GM12873 (cell line): ENCODE measurements at regions not wholly inside any gene's neighbourhood (a gene's known extent, or its start where the extent isn't known, plus 50 kb on each side); places are given as distances from the start of the nearest gene placed in this dataset.

ENCODE experiments used
- TF ChIP-seq, protein P1 (sequence below): IDR thresholded peaks from 2 replicates; pipeline ENCODE4 v1.5.1; 2012; ENCODE audit warnings: low read depth, mild to moderate bottlenecking, moderate library complexity, low read length, control low read depth; ENCODE audit not compliant: insufficient read depth; ENCODE audit errors: missing control alignments

DNA sequence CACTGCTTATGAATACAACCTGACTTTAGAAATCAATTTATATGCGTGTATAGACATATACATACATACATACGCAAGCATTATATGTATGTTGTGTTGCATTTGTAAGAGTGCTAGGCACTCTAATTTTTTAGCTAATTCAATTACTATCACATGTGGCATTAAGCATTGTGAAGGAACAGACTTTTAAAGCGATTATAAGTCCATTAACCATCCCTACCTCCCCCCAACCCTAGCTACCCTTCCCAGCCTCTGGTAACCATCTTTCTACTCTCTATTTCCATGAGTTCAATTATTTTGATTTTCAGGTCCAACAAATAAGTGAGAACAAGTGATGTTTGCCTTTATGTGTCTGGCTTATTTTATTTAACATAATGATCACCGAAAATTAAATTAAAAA lies 453.8 kb downstream of the DOK5 start:
- TF ChIP-seq, protein P1, sequence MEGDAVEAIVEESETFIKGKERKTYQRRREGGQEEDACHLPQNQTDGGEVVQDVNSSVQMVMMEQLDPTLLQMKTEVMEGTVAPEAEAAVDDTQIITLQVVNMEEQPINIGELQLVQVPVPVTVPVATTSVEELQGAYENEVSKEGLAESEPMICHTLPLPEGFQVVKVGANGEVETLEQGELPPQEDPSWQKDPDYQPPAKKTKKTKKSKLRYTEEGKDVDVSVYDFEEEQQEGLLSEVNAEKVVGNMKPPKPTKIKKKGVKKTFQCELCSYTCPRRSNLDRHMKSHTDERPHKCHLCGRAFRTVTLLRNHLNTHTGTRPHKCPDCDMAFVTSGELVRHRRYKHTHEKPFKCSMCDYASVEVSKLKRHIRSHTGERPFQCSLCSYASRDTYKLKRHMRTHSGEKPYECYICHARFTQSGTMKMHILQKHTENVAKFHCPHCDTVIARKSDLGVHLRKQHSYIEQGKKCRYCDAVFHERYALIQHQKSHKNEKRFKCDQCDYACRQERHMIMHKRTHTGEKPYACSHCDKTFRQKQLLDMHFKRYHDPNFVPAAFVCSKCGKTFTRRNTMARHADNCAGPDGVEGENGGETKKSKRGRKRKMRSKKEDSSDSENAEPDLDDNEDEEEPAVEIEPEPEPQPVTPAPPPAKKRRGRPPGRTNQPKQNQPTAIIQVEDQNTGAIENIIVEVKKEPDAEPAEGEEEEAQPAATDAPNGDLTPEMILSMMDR = no peak

DNA sequence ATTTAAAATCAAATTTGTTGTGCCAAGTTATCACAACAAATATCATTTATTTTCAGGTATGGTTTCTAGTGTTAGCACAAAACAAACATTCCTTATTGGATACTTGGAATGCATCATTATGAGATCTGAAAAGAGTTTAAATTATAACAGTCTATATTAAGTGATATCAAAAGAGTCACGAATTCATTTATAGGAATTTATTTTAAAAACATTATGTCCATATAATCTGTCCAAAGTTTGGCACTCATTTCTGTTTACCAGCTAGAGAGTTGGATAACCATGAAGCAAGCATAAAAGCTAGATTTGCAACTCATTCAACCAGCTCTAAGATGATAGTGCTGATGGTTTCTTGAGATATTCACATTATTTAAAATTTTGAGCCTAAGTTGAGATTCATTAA lies 453.2 kb downstream of the DOK5 start:
- TF ChIP-seq, protein P1 = no peak

DNA sequence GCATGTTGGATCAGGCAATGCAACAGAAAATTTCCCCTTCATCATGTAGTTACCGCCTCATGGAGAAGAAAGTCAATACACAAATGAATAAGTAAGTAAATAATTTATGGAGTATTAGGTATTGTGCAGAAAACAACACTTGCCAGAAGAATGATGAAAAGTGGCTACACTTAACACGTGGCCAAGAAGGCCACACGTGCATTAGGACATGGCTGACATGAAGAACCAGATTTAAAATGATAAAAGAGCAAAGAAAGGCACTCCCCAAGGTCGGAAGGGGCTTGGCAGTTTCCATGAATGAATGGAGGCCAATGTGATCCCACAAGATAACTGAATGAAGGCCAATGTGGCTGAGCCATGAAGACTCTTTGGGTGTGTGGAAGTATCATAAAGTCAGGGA lies 447.2 kb downstream of the DOK5 start:
- TF ChIP-seq, protein P1 = no peak

DNA sequence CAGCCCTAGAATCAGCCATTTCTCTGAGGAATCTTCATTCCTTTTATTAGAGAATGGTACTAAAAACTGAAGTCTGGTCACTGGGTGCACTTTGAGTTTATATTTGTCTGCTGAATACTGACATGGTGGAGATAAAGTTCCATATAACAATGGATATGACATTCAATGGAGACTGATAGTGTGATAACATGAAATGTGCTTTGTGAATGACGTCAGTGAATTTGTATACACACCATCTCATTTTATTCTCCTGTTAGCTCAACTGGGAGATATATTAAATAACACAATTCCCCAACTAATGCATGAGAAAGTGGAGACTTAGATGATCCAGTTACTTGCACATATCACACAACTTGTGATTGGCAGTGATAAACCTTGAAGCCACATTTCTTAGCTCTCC lies 446.7 kb downstream of the DOK5 start:
- TF ChIP-seq, protein P1 = no peak

DNA sequence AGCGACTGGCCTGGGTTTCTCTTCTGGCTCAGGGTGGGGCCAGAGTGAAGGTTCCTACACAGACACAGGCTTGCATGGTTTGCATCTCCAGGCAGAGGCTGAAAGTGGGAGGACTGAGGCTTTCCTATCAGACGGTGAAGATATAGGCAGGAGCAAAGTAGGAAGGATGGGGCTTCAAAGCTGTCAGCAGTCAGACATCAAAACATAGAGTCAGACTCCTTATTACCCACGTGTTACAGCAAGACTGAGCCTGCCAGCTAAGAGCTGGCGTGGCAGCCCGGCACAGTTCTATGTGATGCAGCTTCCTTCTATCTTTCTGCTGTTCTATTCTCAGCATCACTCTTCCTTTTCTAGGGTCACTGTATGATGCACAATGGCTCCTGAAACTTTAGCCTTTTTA lies 445.1 kb downstream of the DOK5 start:
- TF ChIP-seq, protein P1 = no peak

DNA sequence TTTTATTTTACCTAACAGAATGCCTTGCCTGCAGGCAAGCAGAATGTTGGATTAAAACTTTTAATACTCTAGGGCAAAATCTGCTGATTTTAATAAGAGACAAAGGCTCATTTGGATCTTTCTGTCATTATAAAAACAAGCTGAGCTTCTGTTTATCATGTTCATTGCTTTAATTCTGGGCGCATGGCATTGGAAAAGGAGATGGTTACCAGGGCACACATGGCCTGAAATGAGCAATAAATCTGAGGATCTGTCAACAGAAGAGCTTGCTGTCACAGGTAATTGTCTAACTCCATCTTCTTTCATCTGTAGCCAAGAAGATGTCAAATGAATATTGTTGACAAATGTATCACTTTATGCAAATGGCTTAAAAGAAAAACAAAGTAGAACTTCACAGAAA lies 439.6 kb downstream of the DOK5 start:
- TF ChIP-seq, protein P1 = no peak

DNA sequence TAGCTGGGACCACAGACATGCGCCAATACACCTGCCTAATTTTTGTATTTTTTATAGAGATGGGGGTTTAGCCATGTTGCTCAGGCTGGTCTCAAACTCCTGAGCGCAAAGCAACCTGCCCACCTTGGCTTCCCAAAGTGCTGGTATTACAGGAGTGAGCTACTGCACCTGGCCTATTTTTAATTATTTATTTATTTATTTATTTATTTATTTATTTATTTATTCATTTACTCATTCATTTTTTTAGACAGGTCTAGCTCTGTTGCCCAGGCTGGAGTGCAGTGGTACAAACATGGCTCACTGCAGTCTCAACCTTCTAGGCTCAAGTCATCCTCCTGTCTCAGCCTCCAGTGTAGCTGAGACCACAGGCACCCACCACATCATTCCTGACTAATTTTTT lies 434.3 kb downstream of the DOK5 start:
- TF ChIP-seq, protein P1 = no peak

DNA sequence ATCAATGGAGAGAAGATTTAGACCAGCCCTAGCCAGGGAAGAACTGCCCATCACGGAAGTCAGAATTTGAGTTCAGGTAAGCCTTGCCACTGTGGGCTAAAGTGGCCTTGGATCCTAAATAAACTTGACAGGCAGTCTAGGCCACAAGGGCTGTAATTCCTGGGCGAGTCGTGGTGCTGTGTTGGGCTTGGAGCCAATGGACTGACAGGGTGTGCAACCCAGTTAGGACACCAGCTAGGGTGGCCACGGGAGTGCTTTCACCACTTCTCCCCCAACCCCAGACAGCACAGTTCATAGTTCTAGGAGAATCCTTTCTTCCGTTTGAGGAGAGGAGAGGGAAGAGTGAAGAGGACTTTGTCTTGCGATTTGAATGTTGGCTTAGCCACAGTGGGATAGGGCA lies 422.4 kb downstream of the DOK5 start:
- TF ChIP-seq, protein P1 = no peak
